CD14-positive monocyte (primary cell): ENCODE measurements at regions not wholly inside any gene's neighbourhood (a gene's known extent, or its start where the extent isn't known, plus 50 kb on each side); places are given as distances from the start of the nearest gene placed in this dataset.

ENCODE experiments used
- DNase-seq, 3 donors: peaks; one replicate each; pipeline ENCODE4 v3.0.0-alpha.2; 2011 to 2022
- H2AFZ ChIP-seq: 2 replicates; pipeline ENCODE4 v1.6.0; 2012; ENCODE audit warnings: mild to moderate bottlenecking, low read depth, low read length, inconsistent platforms; ENCODE audit not compliant: insufficient read depth, poor library complexity, severe bottlenecking
- H3K27ac ChIP-seq, 2 donors: 1 replicate in 1 of 2; 2 replicates in 1 of 2; pipeline ENCODE4 v1.5.1; 2012 to 2013; ENCODE audit warnings: low read length in 2 of 2, control low read depth in 1 of 2, inconsistent platforms in 1 of 2, low read depth in 1 of 2, mild to moderate bottlenecking in 1 of 2
- H3K27me3 ChIP-seq, 2 donors: one replicate each; pipeline versions ENCODE4 v1.6.0 to v1.6.1; 2011 to 2013; ENCODE audit warnings: low read length in 2 of 2; ENCODE audit not compliant: control insufficient read depth in 2 of 2, insufficient read depth in 2 of 2
- H3K36me3 ChIP-seq, 2 donors: replicated peaks in 1 of 2; 1 replicate in 1 of 2; 2 replicates in 1 of 2; pipeline versions ENCODE4 v1.5.1 to v1.6.1; 2012 to 2013; ENCODE audit warnings: low read length in 2 of 2, control low read depth in 1 of 2, inconsistent platforms in 1 of 2, mild to moderate bottlenecking in 1 of 2; ENCODE audit not compliant: insufficient read depth in 2 of 2, control insufficient read depth in 1 of 2
- H3K4me1 ChIP-seq, 2 donors: 1 replicate in 1 of 2; 2 replicates in 1 of 2; pipeline versions ENCODE4 v1.5.1 to v1.6.1; 2012 to 2013; ENCODE audit warnings: low read length in 2 of 2, control low read depth in 1 of 2, inconsistent platforms in 1 of 2, mild to moderate bottlenecking in 1 of 2, moderate library complexity in 1 of 2; ENCODE audit not compliant: insufficient read depth in 2 of 2, control insufficient read depth in 1 of 2
- H3K4me2 ChIP-seq: replicated peaks from 2 replicates; pipeline ENCODE3; 2012; ENCODE audit warnings: low read length, moderate library complexity, mild to moderate bottlenecking; ENCODE audit not compliant: poor library complexity, severe bottlenecking; ENCODE audit errors: extremely low read depth
- H3K4me3 ChIP-seq, 3 experiments: fragments of 200-600 bp in 1 of 3; sonication (generic) in 1 of 3; replicated peaks in 1 of 3; 1 replicate in 2 of 3; 2 replicates in 1 of 3; pipeline ENCODE4 v1.5.1; 2011 to 2013; ENCODE audit warnings: low read length in 3 of 3, mild to moderate bottlenecking in 3 of 3, control low read depth in 2 of 3, low read depth in 2 of 3, inconsistent platforms in 1 of 3, moderate library complexity in 1 of 3
- H3K79me2 ChIP-seq: 2 replicates; pipeline ENCODE4 v1.6.0; 2012; ENCODE audit warnings: mild to moderate bottlenecking, control low read depth, inconsistent platforms, low read length, moderate library complexity; ENCODE audit not compliant: insufficient read depth
- H3K9ac ChIP-seq: 2 replicates; pipeline ENCODE4 v1.6.0; 2017; ENCODE audit warnings: low read length, mild to moderate bottlenecking; ENCODE audit not compliant: insufficient read depth, poor library complexity, severe bottlenecking
- H3K9me3 ChIP-seq, 2 donors: replicated peaks in 1 of 2; 1 replicate in 1 of 2; 2 replicates in 1 of 2; pipeline versions ENCODE4 v1.5.1 to v1.6.1; 2012 to 2013; ENCODE audit warnings: low read length in 2 of 2, control low read depth in 1 of 2; ENCODE audit not compliant: control insufficient read depth in 1 of 2, insufficient read depth in 1 of 2
- H4K20me1 ChIP-seq: 2 replicates; pipeline ENCODE4 v1.6.0; 2012; ENCODE audit warnings: mild to moderate bottlenecking, low read length, control low read depth, moderate library complexity; ENCODE audit not compliant: insufficient read depth
- H3K27ac Mint-ChIP-seq, 7 donors: one replicate each; pipeline ENCODE4 v1.8.0; 2020; ENCODE audit warnings: mild to moderate bottlenecking in 7 of 7, mixed read lengths in 7 of 7, moderate library complexity in 6 of 7, inconsistent platforms in 2 of 7
- H3K27me3 Mint-ChIP-seq, 3 donors: one replicate each; pipeline ENCODE4 v1.8.0; 2021 to 2022; ENCODE audit warnings: low read depth in 3 of 3, mild to moderate bottlenecking in 3 of 3, mixed read lengths in 3 of 3, moderate library complexity in 3 of 3, inconsistent platforms in 1 of 3
- H3K36me3 Mint-ChIP-seq, 2 donors: one replicate each; pipeline ENCODE4 v1.8.0; 2020; ENCODE audit warnings: mixed read lengths in 2 of 2, inconsistent platforms in 1 of 2, mild to moderate bottlenecking in 1 of 2
- H3K4me1 Mint-ChIP-seq: one replicate; pipeline ENCODE4 v1.8.0; 2020; ENCODE audit warnings: mild to moderate bottlenecking, mixed read lengths
- H3K4me3 Mint-ChIP-seq, 2 donors: one replicate each; pipeline ENCODE4 v1.8.0; 2020; ENCODE audit warnings: mild to moderate bottlenecking in 2 of 2, mixed read lengths in 2 of 2, moderate library complexity in 1 of 2
- H3K9me3 Mint-ChIP-seq, 7 donors: one replicate each; pipeline ENCODE4 v1.8.0; 2020 to 2022; ENCODE audit warnings: mixed read lengths in 7 of 7, mild to moderate bottlenecking in 6 of 7, moderate library complexity in 6 of 7, inconsistent platforms in 2 of 7
- WGBS: methylation state at CpG from one replicate; pipeline ENCODE4 v1.1.5; 2013; ENCODE audit warnings: missing lambda C conversion rate; ENCODE audit not compliant: insufficient coverage; 5-methylcytosine and 5-hydroxymethylcytosine counted together
- intact Hi-C, 2 donors: fragments of 100-400 bp; cut with micrococcal nuclease; formaldehyde crosslinking; loops; one replicate each; pipeline versions ENCODE4 v1.15.0 to v1.15.1; 2023
- TF ChIP-seq, protein P1 (sequence below): fragments of 200-600 bp; IDR thresholded peaks from one replicate; pipeline ENCODE4 v1.8.0; 2022; ENCODE audit warnings: antibody characterized with exemption, mild to moderate bottlenecking

GRCh38 chr9:105871540-105871939, 177.2 kb downstream of the TMEM38B start:
- H3K4me2 ChIP-seq, result no peak overlapping the region
- no peaks in the 10 kb centered on the region for H3K36me3 ChIP-seq
- 100% methylated on average over 2 of the region's 2 CpGs for WGBS
- no peaks in the 10 kb centered on the region for H3K4me1 Mint-ChIP-seq
- no peaks in the 10 kb centered on the region for H3K79me2 ChIP-seq
- intact Hi-C loops, result no loop called here
- H3K4me3 Mint-ChIP-seq, result no peak overlapping the region
- H3K27ac ChIP-seq, result no peak overlapping the region
- peaks cover 0 to 2% (median 0%) of the 10 kb centered on the region in 3 donors for H3K27me3 Mint-ChIP-seq
- no peaks in the 10 kb centered on the region for H4K20me1 ChIP-seq
- no peaks in the 10 kb centered on the region for H3K36me3 Mint-ChIP-seq
- H3K9me3 Mint-ChIP-seq, result no peaks in the 10 kb centered on the region
- H2AFZ ChIP-seq, result no peak overlapping the region
- H3K27ac Mint-ChIP-seq, result no peak overlapping the region
- no peak overlapping the region for H3K9ac ChIP-seq
- TF ChIP-seq, protein P1, sequence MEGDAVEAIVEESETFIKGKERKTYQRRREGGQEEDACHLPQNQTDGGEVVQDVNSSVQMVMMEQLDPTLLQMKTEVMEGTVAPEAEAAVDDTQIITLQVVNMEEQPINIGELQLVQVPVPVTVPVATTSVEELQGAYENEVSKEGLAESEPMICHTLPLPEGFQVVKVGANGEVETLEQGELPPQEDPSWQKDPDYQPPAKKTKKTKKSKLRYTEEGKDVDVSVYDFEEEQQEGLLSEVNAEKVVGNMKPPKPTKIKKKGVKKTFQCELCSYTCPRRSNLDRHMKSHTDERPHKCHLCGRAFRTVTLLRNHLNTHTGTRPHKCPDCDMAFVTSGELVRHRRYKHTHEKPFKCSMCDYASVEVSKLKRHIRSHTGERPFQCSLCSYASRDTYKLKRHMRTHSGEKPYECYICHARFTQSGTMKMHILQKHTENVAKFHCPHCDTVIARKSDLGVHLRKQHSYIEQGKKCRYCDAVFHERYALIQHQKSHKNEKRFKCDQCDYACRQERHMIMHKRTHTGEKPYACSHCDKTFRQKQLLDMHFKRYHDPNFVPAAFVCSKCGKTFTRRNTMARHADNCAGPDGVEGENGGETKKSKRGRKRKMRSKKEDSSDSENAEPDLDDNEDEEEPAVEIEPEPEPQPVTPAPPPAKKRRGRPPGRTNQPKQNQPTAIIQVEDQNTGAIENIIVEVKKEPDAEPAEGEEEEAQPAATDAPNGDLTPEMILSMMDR, result no peak
- no peaks in the 10 kb centered on the region for H3K4me1 ChIP-seq
- no peak for DNase-seq
- no peaks in the 10 kb centered on the region for H3K9me3 ChIP-seq
- H3K4me3 ChIP-seq, result no peak overlapping the region
- H3K27me3 ChIP-seq, result no peaks in the 10 kb centered on the region

- no peaks in the 10 kb centered on the region for H3K79me2 ChIP-seq
- no peak overlapping the region for H3K4me3 ChIP-seq
- no peak overlapping the region for H3K27ac ChIP-seq
- no peaks in the 10 kb centered on the region for H3K27me3 ChIP-seq
- no peak overlapping the region for H3K27ac Mint-ChIP-seq
- H3K36me3 Mint-ChIP-seq, result no peaks in the 10 kb centered on the region
- H3K9me3 Mint-ChIP-seq, result no peaks in the 10 kb centered on the region
- H3K4me3 Mint-ChIP-seq, result no peak overlapping the region
- no peaks in the 10 kb centered on the region for H4K20me1 ChIP-seq
- intact Hi-C loops, result no loop called here
- H3K9me3 ChIP-seq, result no peaks in the 10 kb centered on the region
- H3K9ac ChIP-seq, result no peak overlapping the region
- peaks cover 0 to 2% (median 0%) of the 10 kb centered on the region in 3 donors for H3K27me3 Mint-ChIP-seq
- no CpG with 5 or more reads among the region's 3 CpGs for WGBS
- H3K4me2 ChIP-seq, result no peak overlapping the region
- H2AFZ ChIP-seq, result no peak overlapping the region
- H3K36me3 ChIP-seq, result no peaks in the 10 kb centered on the region
- no peaks in the 10 kb centered on the region for H3K4me1 ChIP-seq
- no peaks in the 10 kb centered on the region for H3K4me1 Mint-ChIP-seq
- DNase-seq, result no peak
- TF ChIP-seq, protein P1, result no peak
Observed at GRCh38 chr9:105873801-105874200, 179.5 kb downstream of the TMEM38B start.
